Stimulated activated CD4-positive, alpha-beta T cell treated with anti-CD3 and anti-CD28 coated beads, Interleukin-2, amount 100 ng/mL, for 4 hours (primary cell): ENCODE measurements at regions not wholly inside any gene's neighbourhood (a gene's known extent, or its start where the extent isn't known, plus 50 kb on each side); places are given as distances from the start of the nearest gene placed in this dataset.

Experiments used
- DNase-seq: peaks from one replicate; pipeline ENCODE4 v3.0.0-alpha.2; 2020; ENCODE audit warnings: low read depth

GRCh38 chr2:240297256-240298116 lies 138.0 kb upstream of the GPC1 start:
- no peak for DNase-seq

DNA sequence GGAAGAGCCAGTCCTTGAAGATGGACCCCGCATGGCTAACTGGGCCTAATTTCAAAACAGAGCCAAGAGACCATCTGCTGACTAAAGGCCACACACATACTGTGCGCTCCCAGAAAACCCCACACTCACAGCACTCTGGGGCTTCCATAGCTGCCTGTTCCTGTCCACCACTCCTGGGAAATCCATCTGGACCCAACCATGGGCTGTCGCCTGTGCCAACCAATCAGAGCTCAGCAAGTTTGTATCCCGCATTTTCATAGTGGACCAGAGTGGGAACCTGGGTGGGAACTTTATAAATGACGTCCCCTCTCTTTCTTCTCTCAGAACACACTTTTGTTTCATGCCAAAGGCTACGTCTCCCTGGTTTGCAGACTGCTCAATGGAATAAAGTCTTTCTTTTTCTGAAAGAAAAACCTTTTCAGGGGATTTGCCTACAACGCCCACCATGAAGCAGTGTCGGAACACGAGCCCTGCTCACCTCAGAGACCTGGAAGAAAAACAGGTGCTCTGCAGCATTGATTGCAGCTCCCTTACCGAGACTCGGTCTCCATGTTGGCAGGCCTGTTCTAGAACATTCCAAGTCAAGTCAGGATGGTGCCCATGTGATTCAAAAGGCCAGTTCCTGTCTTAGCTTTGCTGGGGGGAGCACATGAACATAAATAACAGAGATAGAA lies 137.2 kb upstream of the GPC1 start:
- no peak for DNase-seq

GRCh38 chr2:240298803-240299709 lies 136.4 kb upstream of the GPC1 start:
- no peak for DNase-seq

DNA sequence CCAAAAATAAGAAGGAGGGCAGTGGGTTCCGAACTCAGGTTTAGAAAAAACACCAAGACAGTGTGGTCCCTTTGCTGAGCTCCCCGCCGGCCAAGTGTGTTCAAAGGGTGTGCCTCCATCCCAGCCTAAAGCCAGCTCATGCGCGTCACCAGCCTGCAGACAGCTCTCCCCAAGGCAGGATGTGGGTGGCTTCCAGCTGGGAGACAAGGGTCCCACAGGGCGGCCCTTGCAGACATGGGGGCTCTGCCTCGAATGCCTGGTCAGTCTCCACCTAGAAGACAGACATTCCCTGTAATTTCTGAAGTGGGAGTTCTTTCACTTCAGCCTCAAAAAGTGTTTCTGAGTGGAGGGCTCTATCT lies 135.8 kb upstream of the GPC1 start:
- no peak for DNase-seq

DNA sequence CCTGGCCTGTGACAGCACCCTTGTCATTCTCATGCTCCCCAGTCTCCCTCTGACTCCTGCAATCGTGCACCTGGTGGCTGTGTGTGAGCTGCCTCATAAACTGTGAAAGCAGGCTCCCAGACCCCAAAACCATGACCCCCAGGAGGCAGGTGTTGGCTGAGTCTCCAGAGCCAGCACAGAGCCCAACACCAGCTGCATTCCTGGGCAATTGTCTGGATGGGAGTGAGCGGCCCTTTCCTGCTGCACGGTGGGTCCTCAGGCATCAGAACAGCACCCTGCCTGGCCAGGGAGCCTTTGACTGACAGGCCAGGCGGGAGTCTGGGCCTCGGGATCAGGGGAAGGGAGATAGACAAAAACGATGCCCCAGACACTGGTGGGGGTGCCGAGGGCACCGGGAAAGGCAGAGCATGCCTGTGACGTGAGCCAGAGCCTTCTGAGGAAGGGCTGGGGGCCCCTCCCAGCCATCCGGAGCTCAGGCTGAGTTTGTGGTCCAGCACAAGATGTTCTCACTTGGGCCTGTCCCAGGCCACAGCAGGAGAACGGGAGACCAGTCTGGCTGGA lies 135.1 kb upstream of the GPC1 start:
- DNase-seq, result no peak

GRCh38 chr2:240300840-240301239 lies 134.6 kb upstream of the GPC1 start:
- DNase-seq, result no peak

- no peak for DNase-seq
Measured at GRCh38 chr2:240301256-240301795, 134.1 kb upstream of the GPC1 start.

DNA sequence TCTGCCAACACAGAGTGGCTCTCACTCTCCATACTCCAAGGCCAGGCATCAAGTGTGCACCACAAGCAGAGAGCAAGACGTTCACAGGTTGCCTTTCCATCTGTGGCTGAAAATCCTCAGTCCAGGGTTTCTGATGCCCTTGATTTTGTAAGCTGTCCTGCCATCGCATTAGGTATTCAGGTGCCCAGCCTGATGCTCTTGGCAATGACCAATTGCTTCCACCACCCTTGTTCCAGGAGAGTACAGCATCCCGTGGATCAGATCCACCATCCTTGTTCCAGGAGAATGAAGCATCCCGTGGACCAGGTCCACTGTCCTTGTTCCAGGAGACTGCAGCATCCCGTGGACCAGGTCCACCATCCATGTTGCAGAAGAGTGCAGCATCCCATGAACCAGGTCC lies 133.4 kb upstream of the GPC1 start:
- no peak for DNase-seq

DNA sequence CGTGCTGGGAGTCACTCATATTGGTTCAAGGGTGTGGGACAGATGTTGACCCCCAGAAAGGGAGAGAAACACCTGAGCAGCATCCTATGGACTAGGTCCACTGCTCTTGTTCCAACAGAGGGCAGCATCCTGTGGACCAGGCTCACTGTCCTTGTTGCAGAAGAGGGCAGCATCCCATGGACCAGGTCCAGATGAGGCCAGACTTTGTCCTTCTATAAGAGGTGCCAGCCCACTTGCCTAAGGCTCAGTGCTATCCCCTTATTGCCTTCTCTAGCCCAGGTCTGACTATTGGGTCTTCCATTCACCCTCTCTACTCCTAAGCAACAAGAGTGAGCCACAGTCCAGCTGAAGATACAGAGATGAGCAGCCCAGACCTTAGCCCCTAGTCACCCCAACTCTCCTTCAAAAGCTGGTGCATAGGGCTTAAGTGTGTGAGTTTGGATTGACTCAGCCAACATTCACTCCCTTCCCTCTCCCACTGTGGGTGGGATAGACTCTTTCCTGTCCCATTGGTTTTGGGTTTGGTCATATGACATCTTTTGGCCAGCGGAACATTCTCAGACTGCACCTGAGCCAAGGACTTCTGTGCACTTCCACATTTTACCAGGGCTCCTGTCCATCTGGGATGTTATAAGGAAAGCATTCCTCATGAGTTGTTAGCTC lies 132.4 kb upstream of the GPC1 start:
- no peak for DNase-seq

DNA sequence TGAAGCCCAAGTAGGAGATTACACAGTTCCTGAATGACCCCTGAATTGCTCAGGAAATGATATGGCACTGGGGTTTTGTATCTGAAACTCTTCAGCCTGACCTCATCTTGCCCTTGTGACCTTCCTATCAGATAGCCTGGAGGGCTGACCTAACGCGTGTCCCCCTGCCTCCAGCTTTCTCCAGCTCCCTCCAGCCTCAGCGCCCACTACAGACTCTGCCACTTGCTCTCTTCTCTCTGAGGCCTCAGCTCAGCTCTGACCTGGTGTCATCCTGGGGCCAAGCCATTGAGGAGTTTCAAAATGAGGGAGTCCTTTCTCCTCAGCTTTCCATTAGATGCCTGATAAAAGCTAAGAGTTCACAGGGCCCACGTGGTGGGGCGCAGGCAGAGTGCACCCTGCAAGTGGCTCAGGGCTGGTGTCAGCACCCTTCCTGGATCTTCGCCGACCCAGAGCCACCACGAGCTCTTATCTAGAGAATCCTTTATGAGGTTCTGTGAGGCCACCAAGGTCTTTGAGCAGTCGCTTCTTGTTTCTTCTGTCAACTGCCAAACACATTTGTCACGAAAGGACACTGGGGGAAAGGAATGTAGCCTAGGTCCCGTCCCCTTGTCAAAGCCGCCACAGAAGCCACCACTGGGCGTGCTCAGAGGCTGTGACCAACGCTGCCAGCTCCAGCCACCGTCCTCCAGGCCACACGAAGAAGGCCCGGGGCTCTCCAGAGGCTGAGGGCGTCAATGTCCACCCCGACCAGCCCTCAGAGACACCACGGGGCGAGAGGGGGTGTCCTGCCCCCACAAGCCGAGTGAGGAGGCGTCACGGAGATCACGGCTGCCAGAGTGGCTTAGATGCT lies 131.3 kb upstream of the GPC1 start:
- DNase-seq, result no peak

- no peak for DNase-seq
Measured at GRCh38 chr2:240304746-240305161, 130.7 kb upstream of the GPC1 start.

DNA sequence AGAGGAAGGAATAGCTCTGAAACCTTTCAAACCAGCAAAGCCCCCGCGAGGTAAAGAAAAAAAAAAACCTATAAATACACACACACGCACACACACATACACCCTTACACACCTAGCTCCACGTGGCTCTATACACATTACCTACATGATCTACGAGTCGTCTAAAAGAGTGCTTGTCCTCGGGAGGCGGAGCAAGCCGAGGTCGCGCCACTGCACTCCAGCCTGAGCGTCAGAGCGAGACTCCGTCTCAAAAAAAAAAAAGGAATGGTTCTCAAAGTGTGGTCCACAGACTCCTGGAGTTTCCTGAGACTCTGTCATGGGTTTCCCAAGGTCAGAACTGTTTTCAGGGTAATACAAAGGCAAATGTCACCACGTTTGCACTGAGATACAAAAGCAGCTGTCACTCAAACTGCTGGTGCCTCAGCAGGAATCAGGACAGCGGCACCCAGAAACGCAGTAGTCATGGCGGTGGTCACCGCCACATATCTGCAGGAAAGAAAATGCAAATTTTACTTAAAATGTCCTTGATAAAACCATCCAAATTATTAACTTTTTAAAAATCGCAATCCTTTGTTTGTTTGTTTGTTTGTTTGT lies 130.0 kb upstream of the GPC1 start:
- no peak for DNase-seq

GRCh38 chr2:240306185-240306584 lies 129.3 kb upstream of the GPC1 start:
- no peak for DNase-seq

DNA sequence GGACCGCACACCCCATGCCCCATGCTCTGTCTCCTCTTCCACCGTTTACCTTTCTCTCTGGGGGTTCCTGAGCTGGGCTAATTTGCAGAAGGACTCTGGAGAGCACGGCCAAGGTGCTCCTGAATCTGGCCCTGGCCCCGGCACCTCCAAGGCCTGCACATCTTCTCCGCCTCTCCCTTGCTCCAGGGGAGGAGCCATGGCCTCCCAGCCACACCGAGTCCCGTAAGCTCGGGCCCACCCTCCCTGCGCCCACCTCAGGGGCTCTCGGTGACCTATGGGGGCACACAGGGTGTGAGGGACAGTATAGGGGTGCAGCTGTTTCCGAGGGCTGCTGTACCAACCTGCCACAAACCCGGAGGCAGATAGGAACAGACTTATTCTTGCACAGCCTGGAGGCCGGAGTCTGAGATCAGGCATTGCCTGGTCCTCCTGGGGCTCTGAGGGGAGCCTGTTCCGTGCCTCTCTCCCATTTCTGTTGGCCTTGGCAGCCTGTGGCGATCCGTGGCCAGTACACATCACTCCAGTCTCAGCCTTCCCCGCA lies 127.3 kb upstream of the GPC1 start:
- no peak for DNase-seq

GRCh38 chr2:240309214-240309613 lies 126.2 kb upstream of the GPC1 start:
- no peak for DNase-seq

- DNase-seq, result no peak
Measured at GRCh38 chr2:240310201-240310600, 125.3 kb upstream of the GPC1 start.

- DNase-seq, result no peak
Measured at GRCh38 chr2:240310645-240311044, 124.8 kb upstream of the GPC1 start.

- DNase-seq, result no peak
Measured at GRCh38 chr2:240311821-240312220, 123.6 kb upstream of the GPC1 start.

DNA sequence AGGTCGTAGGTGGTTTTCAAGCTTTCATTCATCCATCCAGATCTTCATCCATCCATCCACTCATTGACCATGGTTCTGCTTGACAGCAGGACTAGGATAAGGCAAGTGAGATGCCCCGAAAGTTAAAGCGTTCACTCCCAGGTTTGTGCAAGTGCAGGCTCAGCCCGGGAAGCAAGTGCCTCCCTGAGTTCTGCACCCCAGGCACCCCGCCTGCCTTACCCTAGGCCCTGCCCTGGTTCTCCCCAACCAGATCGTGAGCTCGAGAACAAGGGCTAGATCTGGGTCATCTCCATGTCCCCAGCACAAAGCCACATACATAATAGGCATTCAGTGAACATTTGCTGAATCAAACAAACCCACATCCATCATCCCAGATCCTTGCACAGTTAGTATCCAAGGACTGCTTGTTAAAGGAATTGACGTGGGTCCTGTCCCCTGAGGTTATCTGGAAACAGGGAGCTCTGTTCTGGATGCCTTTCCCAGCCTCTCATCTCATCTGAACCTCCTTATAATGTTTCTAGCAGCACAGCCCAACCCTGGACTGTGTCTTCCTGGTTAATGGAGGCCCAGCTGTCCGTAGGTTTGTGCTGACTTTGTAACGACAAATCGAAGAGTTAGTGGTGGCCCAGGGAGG lies 116.1 kb upstream of the GPC1 start:
- no peak for DNase-seq
